ENCODE measurements at regions not wholly inside any gene's neighbourhood (a gene's known extent, or its start where the extent isn't known, plus 50 kb on each side); places are given as distances from the start of the nearest gene placed in this dataset.

- peaks cover 5% of the 10 kb centered on the region for H3K27me3 Mint-ChIP-seq (ENCODE audit: low read depth)
- TF ChIP-seq, protein P1, sequence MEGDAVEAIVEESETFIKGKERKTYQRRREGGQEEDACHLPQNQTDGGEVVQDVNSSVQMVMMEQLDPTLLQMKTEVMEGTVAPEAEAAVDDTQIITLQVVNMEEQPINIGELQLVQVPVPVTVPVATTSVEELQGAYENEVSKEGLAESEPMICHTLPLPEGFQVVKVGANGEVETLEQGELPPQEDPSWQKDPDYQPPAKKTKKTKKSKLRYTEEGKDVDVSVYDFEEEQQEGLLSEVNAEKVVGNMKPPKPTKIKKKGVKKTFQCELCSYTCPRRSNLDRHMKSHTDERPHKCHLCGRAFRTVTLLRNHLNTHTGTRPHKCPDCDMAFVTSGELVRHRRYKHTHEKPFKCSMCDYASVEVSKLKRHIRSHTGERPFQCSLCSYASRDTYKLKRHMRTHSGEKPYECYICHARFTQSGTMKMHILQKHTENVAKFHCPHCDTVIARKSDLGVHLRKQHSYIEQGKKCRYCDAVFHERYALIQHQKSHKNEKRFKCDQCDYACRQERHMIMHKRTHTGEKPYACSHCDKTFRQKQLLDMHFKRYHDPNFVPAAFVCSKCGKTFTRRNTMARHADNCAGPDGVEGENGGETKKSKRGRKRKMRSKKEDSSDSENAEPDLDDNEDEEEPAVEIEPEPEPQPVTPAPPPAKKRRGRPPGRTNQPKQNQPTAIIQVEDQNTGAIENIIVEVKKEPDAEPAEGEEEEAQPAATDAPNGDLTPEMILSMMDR (conservative IDR thresholded peaks at IDR 0.05): no peak
- H3K9me3 Mint-ChIP-seq: no peaks in the 10 kb centered on the region
- DNase-seq (ENCODE audit: low read depth, low spot score): no peak
- no peak overlapping the region for H3K27ac Mint-ChIP-seq (ENCODE audit: unreplicated experiment)
- H3K36me3 Mint-ChIP-seq (ENCODE audit: low read depth): no peaks in the 10 kb centered on the region
- H3K4me1 Mint-ChIP-seq: peaks cover 8% of the 10 kb centered on the region
- H3K4me3 Mint-ChIP-seq: no peak overlapping the region
Measured at GRCh38 chr11:19327280-19327679, 86.5 kb upstream of the E2F8 start.

- TF ChIP-seq, protein P1 (conservative IDR thresholded peaks at IDR 0.05): peak; percentile 48
- Mint-ChIP-seq H3K4me1 (peaks cover 8% of the 10 kb centered on the region), H3K36me3 (ENCODE audit: low read depth) (no peaks in the 10 kb centered on the region), H3K27ac (ENCODE audit: unreplicated experiment) (no peak overlapping the region), H3K9me3 (no peaks in the 10 kb centered on the region), H3K4me3 (no peak overlapping the region), H3K27me3 (ENCODE audit: low read depth) (peaks cover 5% of the 10 kb centered on the region)
- DNase-seq (ENCODE audit: low read depth, low spot score): no peak
Measured at GRCh38 chr11:19326499-19326898, 85.8 kb upstream of the E2F8 start.

DNA sequence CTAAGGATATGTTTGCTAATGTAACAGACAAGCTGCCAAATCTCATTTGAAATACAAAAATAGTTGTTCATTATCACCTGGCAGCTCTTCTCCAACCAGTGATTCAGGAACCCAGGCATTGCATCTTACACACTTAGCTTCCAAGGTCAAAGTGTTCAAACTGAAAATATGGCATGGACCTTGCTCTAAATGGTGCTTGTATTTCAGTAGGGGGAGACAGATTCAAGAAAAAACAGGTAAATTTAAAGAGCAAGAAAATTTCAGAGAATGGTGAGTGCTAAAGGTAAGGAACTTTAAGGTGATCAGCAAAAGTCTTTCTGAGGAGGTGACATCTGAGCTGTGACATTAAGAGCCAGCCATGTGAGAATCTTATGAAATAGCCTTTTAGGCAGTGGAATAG lies 82.8 kb upstream of the E2F8 start:
- no peaks in the 10 kb centered on the region for H3K36me3 Mint-ChIP-seq (ENCODE audit: low read depth)
- TF ChIP-seq, protein P1 (conservative IDR thresholded peaks at IDR 0.05): no peak

DNA sequence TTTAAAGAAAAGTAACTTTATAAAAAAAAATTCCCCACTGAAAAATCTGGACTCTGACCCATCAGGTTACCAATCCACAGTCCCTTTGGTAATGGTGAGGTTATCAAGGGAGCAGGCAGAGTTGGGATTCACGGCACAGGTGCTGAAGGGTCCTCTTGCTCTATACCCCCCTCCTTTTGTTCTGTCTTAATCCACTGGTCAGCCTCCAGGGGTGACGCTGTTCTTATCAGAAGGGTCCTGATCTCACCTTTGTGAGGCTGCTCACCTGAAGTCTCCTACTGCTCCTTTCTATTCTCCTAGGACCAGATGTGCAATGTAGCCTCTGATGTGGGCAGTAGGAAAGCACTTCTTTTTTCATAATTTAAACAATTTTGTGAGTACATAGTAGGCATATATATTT lies 80.6 kb upstream of the E2F8 start:
- H3K27ac Mint-ChIP-seq (ENCODE audit: unreplicated experiment): no peak overlapping the region
- no peak overlapping the region for H3K4me3 Mint-ChIP-seq
- no peaks in the 10 kb centered on the region for H3K36me3 Mint-ChIP-seq (ENCODE audit: low read depth)
- DNase-seq (ENCODE audit: low read depth, low spot score): no peak
- no peaks in the 10 kb centered on the region for H3K9me3 Mint-ChIP-seq
- no peaks in the 10 kb centered on the region for H3K4me1 Mint-ChIP-seq
- H3K27me3 Mint-ChIP-seq (ENCODE audit: low read depth): peaks cover 5% of the 10 kb centered on the region
- TF ChIP-seq, protein P1 (conservative IDR thresholded peaks at IDR 0.05): no peak

More for the DNA sequence above, 82.8 kb upstream of the E2F8 start:
- Mint-ChIP-seq H3K4me1 (peaks cover 6% of the 10 kb centered on the region), H3K9me3 (no peaks in the 10 kb centered on the region), H3K27me3 (ENCODE audit: low read depth) (peaks cover 3% of the 10 kb centered on the region), H3K27ac (ENCODE audit: unreplicated experiment) (no peak overlapping the region), H3K4me3 (no peak overlapping the region)
- no peak for DNase-seq (ENCODE audit: low read depth, low spot score)

DNA sequence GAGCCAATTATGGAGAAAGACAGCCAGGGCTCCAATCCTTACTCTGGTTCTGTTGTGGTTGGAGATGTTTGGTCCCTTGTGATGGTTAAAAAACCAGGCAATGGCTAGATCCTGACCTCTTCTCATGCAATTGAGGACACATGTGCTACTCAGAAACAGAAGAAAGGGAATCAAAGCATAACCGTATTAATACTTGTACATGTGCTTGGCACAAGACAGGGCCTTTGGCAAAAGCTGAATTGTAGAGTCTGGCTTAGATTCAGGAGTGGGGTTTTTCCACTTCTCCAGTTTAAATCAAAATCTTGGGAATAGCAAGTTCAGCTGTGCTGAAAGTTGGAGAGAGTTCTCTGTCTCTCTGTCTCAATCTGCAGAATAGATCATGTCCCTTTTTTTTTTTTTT lies 80.1 kb upstream of the E2F8 start:
- Mint-ChIP-seq H3K27me3 (ENCODE audit: low read depth) (peaks cover 5% of the 10 kb centered on the region), H3K4me1 (no peaks in the 10 kb centered on the region), H3K36me3 (ENCODE audit: low read depth) (no peaks in the 10 kb centered on the region), H3K4me3 (no peak overlapping the region), H3K27ac (ENCODE audit: unreplicated experiment) (no peak overlapping the region), H3K9me3 (no peaks in the 10 kb centered on the region)
- TF ChIP-seq, protein P1 (conservative IDR thresholded peaks at IDR 0.05): no peak
- DNase-seq (ENCODE audit: low read depth, low spot score): no peak

- no peak overlapping the region for H3K4me3 Mint-ChIP-seq
- DNase-seq (ENCODE audit: low read depth, low spot score): no peak
- TF ChIP-seq, protein P1 (conservative IDR thresholded peaks at IDR 0.05): no peak
- H3K9me3 Mint-ChIP-seq: no peaks in the 10 kb centered on the region
- H3K4me1 Mint-ChIP-seq: no peaks in the 10 kb centered on the region
- H3K36me3 Mint-ChIP-seq (ENCODE audit: low read depth): no peaks in the 10 kb centered on the region
- peak overlapping the region; percentile 31 for H3K27ac Mint-ChIP-seq (ENCODE audit: unreplicated experiment)
- peaks cover 5% of the 10 kb centered on the region for H3K27me3 Mint-ChIP-seq (ENCODE audit: low read depth)
Measured at GRCh38 chr11:19316434-19316833, 75.7 kb upstream of the E2F8 start.
